HG02943 (cell line): ENCODE measurements at regions not wholly inside any gene's neighbourhood (a gene's known extent, or its start where the extent isn't known, plus 50 kb on each side); places are given as distances from the start of the nearest gene placed in this dataset.

Experiments used
- ATAC-seq: cut with Tn5 transposase; IDR thresholded peaks from one replicate; pipeline ENCODE4 v1.9.1; 2021; ENCODE audit warnings: mild to moderate bottlenecking, low read depth, moderate library complexity; ENCODE audit not compliant: unreplicated experiment

GRCh38 chr3:176814285-176814684 is 383.0 kb downstream of the TBL1XR1 start:
- peak; percentile 92 for ATAC-seq

- no peak for ATAC-seq
These were observed 389.3 kb downstream of the TBL1XR1 start for GRCh38 chr3:176807938-176808337.

GRCh38 chr3:176799675-176800074 is 397.6 kb downstream of the TBL1XR1 start:
- ATAC-seq, result no peak

GRCh38 chr3:176798680-176799079 is 398.6 kb downstream of the TBL1XR1 start:
- no peak for ATAC-seq

GRCh38 chr3:176796371-176796770 is 400.9 kb downstream of the TBL1XR1 start:
- ATAC-seq, result no peak

- ATAC-seq, result no peak
These were observed 401.4 kb downstream of the TBL1XR1 start for GRCh38 chr3:176795891-176796290.

- ATAC-seq, result no peak
These were observed 402.9 kb downstream of the TBL1XR1 start for GRCh38 chr3:176794406-176794805.

- no peak for ATAC-seq
These were observed 407.3 kb downstream of the TBL1XR1 start for GRCh38 chr3:176789947-176790346.

- ATAC-seq, result no peak
These were observed 408.0 kb downstream of the TBL1XR1 start for GRCh38 chr3:176789281-176789705.

GRCh38 chr3:176787506-176787905 is 409.8 kb downstream of the TBL1XR1 start:
- no peak for ATAC-seq

GRCh38 chr3:176785171-176785570 is 412.1 kb downstream of the TBL1XR1 start:
- no peak for ATAC-seq

GRCh38 chr3:176780766-176781165 is 416.5 kb downstream of the TBL1XR1 start:
- no peak for ATAC-seq

GRCh38 chr3:176776622-176777175 is 420.6 kb downstream of the TBL1XR1 start:
- ATAC-seq, result no peak

GRCh38 chr3:176769547-176770190 is 427.6 kb downstream of the TBL1XR1 start:
- no peak for ATAC-seq

GRCh38 chr3:176767385-176767784 is 429.9 kb downstream of the TBL1XR1 start:
- ATAC-seq, result no peak

GRCh38 chr3:176766862-176767261 is 430.4 kb downstream of the TBL1XR1 start:
- ATAC-seq, result no peak

GRCh38 chr3:176765382-176765900 is 431.8 kb downstream of the TBL1XR1 start:
- ATAC-seq, result no peak

- ATAC-seq, result no peak
These were observed 437.3 kb downstream of the TBL1XR1 start for GRCh38 chr3:176759815-176760506.

- no peak for ATAC-seq
These were observed 439.9 kb downstream of the TBL1XR1 start for GRCh38 chr3:176757429-176757828.

GRCh38 chr3:176755977-176756376 is 441.3 kb downstream of the TBL1XR1 start:
- ATAC-seq, result no peak

GRCh38 chr3:176755552-176755951 is 441.7 kb downstream of the TBL1XR1 start:
- ATAC-seq, result peak; percentile 56

- ATAC-seq, result no peak
These were observed 455.6 kb downstream of the TBL1XR1 start for GRCh38 chr3:176741664-176742047.
